ENCODE measurements at regions not wholly inside any gene's neighbourhood (a gene's known extent, or its start where the extent isn't known, plus 50 kb on each side); places are given as distances from the start of the nearest gene placed in this dataset.
"Not testable (repeated sequence)": the region's sequence is repeated elsewhere in the genome, so short reads cannot be mapped to it uniquely, and the experiment has no call there.

DNA sequence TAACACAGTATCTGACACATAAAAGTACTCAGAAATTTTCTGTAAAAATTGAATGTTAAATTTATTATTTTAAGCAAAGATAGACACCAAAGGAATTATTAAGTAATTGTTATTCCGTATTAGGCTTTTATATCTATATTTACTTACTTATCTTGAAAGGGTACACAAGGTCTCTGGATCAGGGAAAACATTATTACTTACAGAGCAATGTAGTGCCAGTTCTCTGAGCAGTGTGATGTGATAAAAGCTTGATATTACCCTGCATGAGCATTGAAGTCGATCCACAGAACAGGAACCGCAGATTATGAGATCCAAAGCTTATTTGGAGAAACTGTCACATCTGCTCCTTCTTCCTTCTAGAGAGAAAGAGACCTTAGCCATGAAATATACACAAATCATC, 637.9 kb upstream of the RGS18 start:
- Mint-ChIP-seq H3K4me3 (no peak overlapping the region), H3K27ac (no peak overlapping the region), H3K4me1 (no peaks in the 10 kb centered on the region), H3K9me3 (no peaks in the 10 kb centered on the region), H3K36me3 (ENCODE audit: insufficient read depth in 1 of 3, low read depth in 3 of 3) (no peaks in the 10 kb centered on the region), H3K27me3 (ENCODE audit: low read depth) (no peaks in the 10 kb centered on the region)
- H3K4me2 ChIP-seq (ENCODE audit: insufficient read depth, insufficient read length, low read length), result no peak overlapping the region
- H2BK120ac ChIP-seq (ENCODE audit: low read depth, low read length, poor library complexity, severe bottlenecking), result no peak overlapping the region
- no peaks in the 10 kb centered on the region for H3K79me1 ChIP-seq (ENCODE audit: insufficient read depth, low read depth, low read length, poor library complexity, severe bottlenecking)
- no peak overlapping the region for H3K4ac ChIP-seq (ENCODE audit: low read depth, low read length)
- H3K27me3 ChIP-seq (ENCODE audit: insufficient read depth, low read length), result no peaks in the 10 kb centered on the region
- no peak for TF ChIP-seq CTCF (conservative IDR thresholded peaks at IDR 0.05)
- H4K20me1 ChIP-seq (ENCODE audit: control insufficient read depth, insufficient read depth, insufficient read length), result no peaks in the 10 kb centered on the region
- no peak overlapping the region for H3T11ph ChIP-seq (ENCODE audit: low read length)
- no peak overlapping the region for H2BK12ac ChIP-seq (ENCODE audit: insufficient read length, low read depth, low read length)
- no peak overlapping the region for H4K91ac ChIP-seq (ENCODE audit: insufficient read length, low read depth, low read length)
- H2BK20ac ChIP-seq (ENCODE audit: low read depth, low read length, poor library complexity, severe bottlenecking), result no peak overlapping the region
- no peaks in the 10 kb centered on the region for H3K79me2 ChIP-seq (ENCODE audit: insufficient read depth, low read length)
- WGBS (ENCODE audit: extremely low coverage, insufficient read length, low lambda C conversion rate), result no CpG with 5 or more reads among the region's 3 CpGs
- H2BK15ac ChIP-seq (ENCODE audit: low read depth, low read length), result no peak overlapping the region
- no peak overlapping the region for H3K56ac ChIP-seq (ENCODE audit: insufficient read length, low read depth, low read length)
- H2BK5ac ChIP-seq (ENCODE audit: insufficient read length, low read length), result no peak overlapping the region
- no peak overlapping the region for H3K9ac ChIP-seq (ENCODE audit: extremely low read depth, insufficient read length, low read length)
- no peak overlapping the region for H3K23ac ChIP-seq (ENCODE audit: insufficient read length, low read depth, low read length)
- H3K27ac ChIP-seq (ENCODE audit: insufficient read length, low read depth, low read length), result no peak overlapping the region
- H3K14ac ChIP-seq (ENCODE audit: insufficient read depth, low read length), result no peak overlapping the region
- no peaks in the 10 kb centered on the region for H3K23me2 ChIP-seq (ENCODE audit: insufficient read length, low read depth, low read length, poor library complexity, severe bottlenecking)
- no peaks in the 10 kb centered on the region for H3K9me3 ChIP-seq (ENCODE audit: control insufficient read depth, low read depth, low read length)
- H2AFZ ChIP-seq (ENCODE audit: low read length), result no peak overlapping the region
- H2AK5ac ChIP-seq (ENCODE audit: insufficient read length, low read length), result no peak overlapping the region
- no peak overlapping the region for H4K8ac ChIP-seq (replicated peaks; ENCODE audit: insufficient read length, low read depth, low read length)
- H3K18ac ChIP-seq (ENCODE audit: insufficient read length, low read depth, low read length), result no peak overlapping the region
- no peak overlapping the region for H4K5ac ChIP-seq (ENCODE audit: insufficient read length, low read depth, low read length)
- H3K4me1 ChIP-seq (ENCODE audit: insufficient read depth, low read length), result no peaks in the 10 kb centered on the region
- DNase-seq, result no peak

GRCh38 chr1:191525944-191526343, 632.3 kb upstream of the RGS18 start:
- H2BK12ac ChIP-seq (ENCODE audit: insufficient read length, low read depth, low read length); H3K27ac Mint-ChIP-seq; H3K27ac ChIP-seq (ENCODE audit: insufficient read length, low read depth, low read length); H2BK15ac ChIP-seq (ENCODE audit: low read depth, low read length); H3K23ac ChIP-seq (ENCODE audit: insufficient read length, low read depth, low read length); H3K27me3 ChIP-seq (ENCODE audit: insufficient read depth, low read length); H3K36me3 Mint-ChIP-seq (ENCODE audit: insufficient read depth in 1 of 3, low read depth in 3 of 3); H3K23me2 ChIP-seq (ENCODE audit: insufficient read length, low read depth, low read length, poor library complexity, severe bottlenecking); H3T11ph ChIP-seq (ENCODE audit: low read length); H2AFZ ChIP-seq (ENCODE audit: low read length); H3K9me3 Mint-ChIP-seq; H3K4me1 ChIP-seq (ENCODE audit: insufficient read depth, low read length); H2BK120ac ChIP-seq (ENCODE audit: low read depth, low read length, poor library complexity, severe bottlenecking); H4K91ac ChIP-seq (ENCODE audit: insufficient read length, low read depth, low read length); H2BK5ac ChIP-seq (ENCODE audit: insufficient read length, low read length); H3K79me1 ChIP-seq (ENCODE audit: insufficient read depth, low read depth, low read length, poor library complexity, severe bottlenecking); H3K79me2 ChIP-seq (ENCODE audit: insufficient read depth, low read length); H3K4me2 ChIP-seq (ENCODE audit: insufficient read depth, insufficient read length, low read length); H4K8ac ChIP-seq (replicated peaks; ENCODE audit: insufficient read length, low read depth, low read length); H3K18ac ChIP-seq (ENCODE audit: insufficient read length, low read depth, low read length); H3K4me1 Mint-ChIP-seq; H3K9ac ChIP-seq (ENCODE audit: extremely low read depth, insufficient read length, low read length); H2AK5ac ChIP-seq (ENCODE audit: insufficient read length, low read length); H3K9me3 ChIP-seq (ENCODE audit: control insufficient read depth, low read depth, low read length); H2BK20ac ChIP-seq (ENCODE audit: low read depth, low read length, poor library complexity, severe bottlenecking); H3K4ac ChIP-seq (ENCODE audit: low read depth, low read length); H3K56ac ChIP-seq (ENCODE audit: insufficient read length, low read depth, low read length); H3K4me3 Mint-ChIP-seq; DNase-seq; H4K20me1 ChIP-seq (ENCODE audit: control insufficient read depth, insufficient read depth, insufficient read length); H4K5ac ChIP-seq (ENCODE audit: insufficient read length, low read depth, low read length); H3K14ac ChIP-seq (ENCODE audit: insufficient read depth, low read length); H3K27me3 Mint-ChIP-seq (ENCODE audit: low read depth): not testable (repeated sequence)
- no CpG with 5 or more reads among the region's 5 CpGs for whole genome bisulfite sequencing (ENCODE audit: extremely low coverage, insufficient read length, low lambda C conversion rate)
